GM21515 (cell line): ENCODE measurements at regions not wholly inside any gene's neighbourhood (a gene's known extent, or its start where the extent isn't known, plus 50 kb on each side); places are given as distances from the start of the nearest gene placed in this dataset.

Experiments used
- ATAC-seq: cut with Tn5 transposase; IDR thresholded peaks from one replicate; pipeline ENCODE4 v1.9.1; 2021; ENCODE audit not compliant: unreplicated experiment

- no peak for ATAC-seq
These were observed 160.9 kb upstream of the SYT6 start for GRCh38 chr1:114314576-114314975.

DNA sequence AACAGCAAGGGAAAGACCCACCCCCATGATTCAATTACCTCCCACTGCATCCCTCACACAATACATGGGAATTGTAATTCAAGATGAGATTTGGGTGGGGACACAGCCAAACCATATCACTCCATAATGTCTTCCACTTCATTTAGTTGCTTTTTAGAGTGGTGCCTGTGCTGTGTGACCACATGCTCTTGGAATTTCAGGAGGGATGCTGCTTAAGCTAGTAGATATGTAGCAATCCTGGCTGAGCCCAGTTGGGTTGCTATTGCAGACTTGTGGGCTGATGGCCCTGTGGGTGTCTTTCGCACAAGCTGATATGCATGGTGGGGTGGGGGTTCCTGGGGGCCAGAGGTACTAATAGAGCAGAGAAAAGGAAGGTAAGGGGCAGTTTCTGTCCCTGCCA, 160.4 kb upstream of the SYT6 start:
- no peak for ATAC-seq

DNA sequence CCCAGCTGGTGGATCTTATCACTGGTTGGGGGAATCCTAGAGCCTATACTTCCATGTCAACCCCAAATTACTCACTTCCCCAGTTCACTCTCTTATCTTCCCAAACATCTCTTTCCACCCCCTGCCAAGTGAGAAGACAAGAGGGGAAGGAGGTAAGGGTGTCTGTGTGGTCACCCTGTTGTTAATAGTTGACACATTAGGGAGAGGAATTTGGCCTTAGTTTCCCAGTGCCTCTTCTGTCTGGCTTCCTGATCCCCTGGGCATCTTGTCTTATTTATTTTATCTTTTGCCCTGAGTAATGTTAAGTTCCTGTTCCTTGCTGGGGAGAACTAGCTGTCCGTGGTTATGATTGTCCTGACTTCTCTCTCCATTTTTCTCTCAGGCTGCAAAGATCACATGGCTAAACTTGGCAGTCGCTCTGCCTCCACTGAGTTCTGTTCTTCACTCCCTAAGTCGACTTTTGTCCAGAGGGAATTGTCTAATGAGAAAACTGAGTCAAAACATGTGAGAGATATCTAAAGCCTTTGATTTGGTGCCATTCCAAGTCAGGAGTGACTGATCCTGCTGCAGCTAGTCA, 157.1 kb upstream of the SYT6 start:
- ATAC-seq, result no peak

DNA sequence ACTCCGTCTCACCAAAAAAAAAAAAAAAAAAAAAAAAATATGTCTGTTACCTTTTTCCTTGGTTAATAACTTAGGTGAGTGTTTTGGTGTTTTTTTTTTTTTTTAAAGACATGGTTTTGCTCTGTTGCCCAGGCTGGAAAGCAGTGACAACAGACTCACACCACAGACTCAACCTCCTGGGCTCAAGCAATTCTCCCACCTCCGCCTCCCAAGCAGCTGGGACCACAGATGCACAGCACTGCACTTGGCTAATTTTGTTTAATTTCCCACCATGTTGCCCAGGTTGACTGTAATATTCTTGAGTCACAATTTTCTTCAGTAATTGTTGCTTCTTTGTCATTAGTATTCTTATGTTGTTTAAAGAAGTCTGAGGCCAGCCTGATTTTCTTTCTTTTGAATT, 149.2 kb upstream of the SYT6 start:
- no peak for ATAC-seq

DNA sequence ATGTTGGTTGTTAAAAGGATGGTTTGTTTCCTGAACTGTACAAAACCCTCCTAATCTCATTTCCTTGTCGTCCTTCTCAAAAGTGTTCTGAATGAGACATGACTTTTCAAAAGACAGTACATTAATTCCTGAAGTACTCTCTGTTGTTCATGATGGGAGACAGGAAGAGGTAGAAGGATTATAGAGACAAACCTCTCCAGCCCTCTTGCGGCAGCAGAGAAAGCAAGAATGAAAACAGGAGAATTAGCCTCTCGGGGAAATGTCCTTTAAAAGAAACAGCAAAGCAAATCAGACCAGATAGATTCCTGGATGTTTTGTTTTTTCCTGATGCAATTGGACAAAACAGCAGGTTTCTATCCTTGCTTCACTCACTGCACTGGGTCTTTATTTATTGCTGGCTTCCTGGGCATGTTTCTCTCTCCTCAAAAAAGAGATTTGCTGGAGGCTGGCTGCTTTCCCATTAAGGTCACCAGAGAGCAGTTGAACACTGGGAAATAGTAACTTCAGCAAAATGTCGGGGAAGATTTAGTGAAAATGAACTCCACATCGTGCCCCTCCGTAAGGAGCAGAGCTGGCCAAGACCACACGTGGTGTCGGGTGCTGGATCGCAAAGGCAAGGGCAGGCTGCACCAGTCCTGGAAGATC, 145.8 kb upstream of the SYT6 start:
- no peak for ATAC-seq

GRCh38 chr1:114298008-114298407, 144.3 kb upstream of the SYT6 start:
- no peak for ATAC-seq

DNA sequence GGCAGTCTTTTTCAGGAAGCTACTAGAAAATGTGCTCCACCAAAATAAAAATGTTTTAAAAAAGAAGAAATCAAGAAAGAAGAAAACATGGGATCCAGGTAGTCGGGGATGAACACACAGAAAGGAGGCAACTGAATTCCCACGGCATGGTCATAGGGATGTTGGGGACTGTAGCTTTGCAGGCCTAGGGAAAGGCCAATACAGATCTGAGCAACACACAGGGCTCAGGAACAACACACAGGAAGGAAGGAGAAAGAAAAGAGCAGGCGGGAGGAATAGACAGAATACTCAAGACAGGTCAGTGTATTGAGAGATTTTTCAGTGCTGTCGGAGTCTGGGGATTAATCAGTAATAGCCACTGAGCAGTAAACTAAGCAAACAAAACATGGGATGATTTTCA, 142.7 kb upstream of the SYT6 start:
- ATAC-seq, result no peak

DNA sequence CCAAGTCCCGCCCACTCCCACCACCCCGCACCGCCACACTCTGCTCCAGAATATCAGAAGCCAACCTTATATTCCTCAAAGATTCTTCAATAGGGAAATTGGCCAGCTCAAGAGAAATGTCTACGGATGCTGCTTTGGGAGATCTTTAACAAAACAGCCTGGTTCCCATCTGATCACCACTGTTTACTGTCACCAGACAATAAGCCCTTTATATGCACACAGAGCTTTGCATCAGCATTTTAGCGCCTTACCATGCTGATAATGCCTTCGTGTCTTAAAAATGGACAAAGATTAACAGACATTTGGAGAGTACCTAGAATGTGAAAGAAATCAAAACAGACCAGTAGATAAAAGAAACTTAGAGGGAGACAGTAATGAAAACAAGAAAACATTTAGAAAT, 141.7 kb upstream of the SYT6 start:
- no peak for ATAC-seq

- ATAC-seq, result no peak
These were observed 139.2 kb upstream of the SYT6 start for GRCh38 chr1:114292835-114293234.

- no peak for ATAC-seq
These were observed 138.5 kb upstream of the SYT6 start for GRCh38 chr1:114292194-114292593.

- ATAC-seq, result no peak
These were observed 137.1 kb upstream of the SYT6 start for GRCh38 chr1:114290776-114291175.

DNA sequence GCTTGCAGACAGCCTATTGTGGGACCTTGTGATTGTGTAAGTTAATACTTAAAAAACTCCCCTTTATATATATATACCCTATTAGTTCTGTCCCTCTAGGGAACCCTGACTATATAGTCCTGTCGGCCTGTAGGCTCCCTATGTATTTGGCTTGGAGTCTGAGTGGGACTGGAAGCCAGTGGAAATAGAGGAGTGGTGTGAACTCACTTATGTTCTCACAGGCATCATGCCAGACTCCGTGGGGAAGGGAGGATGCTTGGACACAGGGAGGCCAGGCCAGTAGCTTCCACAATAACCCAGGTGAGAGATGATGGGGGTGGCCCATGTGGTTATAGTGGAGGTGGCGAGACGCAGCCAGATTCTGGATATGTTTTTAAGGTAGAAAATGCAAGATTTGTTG, 136.7 kb upstream of the SYT6 start:
- ATAC-seq, result no peak

- ATAC-seq, result no peak
These were observed 136.2 kb upstream of the SYT6 start for GRCh38 chr1:114289824-114290223.

DNA sequence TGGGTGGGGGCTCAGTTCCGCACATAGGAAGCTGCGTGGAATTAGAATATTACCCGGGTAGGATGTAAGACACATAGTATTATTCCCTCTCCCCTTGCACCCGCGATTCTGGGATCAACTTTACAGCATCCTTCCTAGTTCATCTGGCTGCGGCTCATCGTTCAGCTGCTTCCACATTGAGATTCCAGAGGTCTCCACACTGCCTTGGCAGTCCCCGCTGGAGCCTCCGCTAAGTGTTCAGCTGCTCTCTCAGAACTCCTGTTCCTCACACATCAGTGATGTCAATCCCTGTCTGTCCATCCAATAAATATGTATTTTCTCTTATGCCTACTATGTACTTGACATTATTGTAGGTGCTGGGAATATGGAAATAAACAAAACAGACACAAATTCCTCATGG, 135.6 kb upstream of the SYT6 start:
- no peak for ATAC-seq

DNA sequence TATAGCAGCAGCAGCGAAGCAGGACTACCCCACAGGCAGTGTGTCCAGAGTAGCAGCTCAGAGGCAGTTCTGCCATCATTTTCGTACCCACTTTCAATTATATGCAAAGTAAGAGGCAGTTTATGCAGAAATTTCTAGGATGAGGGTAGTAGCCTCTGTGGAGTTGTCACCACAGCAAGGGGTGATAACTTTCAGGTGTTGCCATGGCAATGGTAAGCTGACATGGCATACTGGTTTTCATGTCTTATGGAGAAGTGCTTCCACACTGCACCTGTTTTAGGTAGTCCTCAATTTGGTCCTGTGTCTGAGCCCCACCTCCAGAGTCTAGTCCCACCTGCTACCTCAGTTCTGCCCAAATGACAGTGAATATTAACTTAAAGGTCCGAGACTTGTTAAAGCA, 133.3 kb upstream of the SYT6 start:
- no peak for ATAC-seq

DNA sequence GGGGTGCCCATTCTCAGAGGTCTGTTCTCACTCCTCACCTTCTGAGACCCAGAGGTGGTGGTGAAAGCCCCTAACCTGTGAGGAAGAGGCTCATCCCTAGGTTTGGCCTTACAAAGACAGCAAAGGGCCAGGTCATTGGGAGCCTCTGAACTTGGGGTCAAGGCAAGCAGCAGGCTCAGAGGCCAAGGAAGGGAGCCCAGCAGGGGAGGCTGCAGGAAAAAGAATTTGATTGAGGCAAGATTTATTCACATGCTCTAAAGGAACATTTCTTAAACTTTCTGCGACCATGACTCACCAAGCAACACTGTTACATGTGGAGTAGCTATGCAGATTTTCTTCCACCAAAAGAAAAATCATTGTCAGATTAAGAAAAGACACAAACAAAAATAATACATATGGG, 132.5 kb upstream of the SYT6 start:
- no peak for ATAC-seq

DNA sequence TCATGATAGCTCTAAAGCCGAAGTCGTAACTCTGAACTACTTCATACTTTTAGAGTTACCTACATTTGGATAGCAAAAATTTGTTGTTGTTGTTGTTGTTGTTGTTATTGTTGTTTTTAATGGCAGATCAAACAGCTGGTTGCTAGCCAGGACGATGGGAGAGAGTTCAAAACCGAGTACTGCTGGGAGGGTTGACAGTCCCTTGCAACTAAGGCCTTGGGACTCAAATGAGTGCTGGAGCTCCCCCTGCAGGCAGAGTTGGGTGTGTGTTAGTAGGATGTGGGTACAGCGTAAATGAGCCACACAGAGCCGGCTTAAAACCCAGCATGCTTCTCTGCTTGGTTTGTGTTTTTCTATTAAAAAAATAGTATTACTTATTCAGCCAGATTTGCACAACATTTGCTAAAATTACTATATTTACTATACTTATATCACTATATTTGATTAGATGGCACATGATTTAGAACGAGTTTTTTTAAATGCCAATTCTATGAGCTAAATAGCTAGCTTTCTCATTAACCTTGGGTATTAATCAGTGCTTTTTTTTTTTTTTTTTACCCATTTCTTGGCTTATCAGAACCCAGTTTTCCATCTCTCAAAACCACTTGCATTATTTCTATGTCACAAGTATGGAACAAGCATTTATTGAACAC, 129.2 kb upstream of the SYT6 start:
- ATAC-seq, result peak; percentile 91

- no peak for ATAC-seq
These were observed 125.2 kb upstream of the SYT6 start for GRCh38 chr1:114278911-114279310.

GRCh38 chr1:114278430-114278829, 124.8 kb upstream of the SYT6 start:
- no peak for ATAC-seq

DNA sequence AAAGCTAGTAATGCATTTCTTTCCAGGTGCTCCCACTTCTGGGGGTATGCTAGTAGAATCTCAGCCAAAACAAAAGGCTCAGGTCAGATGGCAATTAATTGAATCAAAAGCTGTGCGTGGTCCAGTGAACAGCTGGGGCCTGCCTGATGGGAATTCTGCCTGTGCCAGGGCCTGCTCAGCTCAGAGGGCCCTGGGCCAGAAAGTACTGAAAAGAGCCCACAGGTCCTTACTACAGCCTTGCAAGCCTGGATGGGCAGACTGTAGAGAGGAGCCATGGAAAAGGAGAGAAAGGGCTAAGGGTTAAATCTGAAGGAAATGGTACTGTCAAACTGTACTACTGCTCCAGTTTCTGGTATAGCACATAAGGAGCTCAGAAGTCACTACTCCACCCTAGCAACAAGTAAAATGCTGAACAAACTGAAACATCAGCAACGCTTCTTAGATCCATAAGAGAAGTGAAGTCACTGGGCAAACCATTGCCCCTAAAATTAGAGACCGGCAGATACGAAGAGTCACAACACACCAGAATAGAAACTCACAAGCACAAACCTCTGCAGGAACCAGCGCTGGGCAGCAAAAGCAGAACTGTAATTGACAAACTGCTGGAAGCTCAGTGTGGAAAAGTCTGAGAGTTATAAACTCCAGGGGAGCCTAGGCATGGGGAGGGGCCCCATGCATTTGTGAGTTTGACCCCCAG, 121.1 kb upstream of the SYT6 start:
- no peak for ATAC-seq

- ATAC-seq, result no peak
These were observed 118.9 kb upstream of the SYT6 start for GRCh38 chr1:114272593-114272992.

DNA sequence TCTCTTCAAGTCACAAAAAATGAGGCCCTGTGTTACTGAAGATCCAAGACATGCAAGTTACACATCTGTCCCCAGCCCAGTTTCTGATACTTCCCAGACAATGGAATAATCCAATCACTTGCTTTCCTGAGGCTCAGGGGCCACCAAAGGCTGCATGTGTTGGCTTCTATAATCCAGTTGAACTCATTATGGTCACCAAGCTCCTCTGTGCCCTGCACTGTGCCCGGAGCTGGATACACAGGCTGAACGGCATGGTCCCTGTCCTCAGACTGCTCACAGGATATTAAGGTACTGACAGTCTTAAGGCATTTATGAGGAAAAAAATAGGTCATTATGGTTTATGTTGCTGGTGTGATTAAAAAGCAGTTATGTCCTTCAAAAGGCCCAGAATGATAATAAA, 117.0 kb upstream of the SYT6 start:
- no peak for ATAC-seq
